GM18502 (cell line): ENCODE measurements at regions not wholly inside any gene's neighbourhood (a gene's known extent, or its start where the extent isn't known, plus 50 kb on each side); places are given as distances from the start of the nearest gene placed in this dataset.
"Not testable (repeated sequence)": the region's sequence is repeated elsewhere in the genome, so short reads cannot be mapped to it uniquely, and the experiment has no call there.

Experiments used
- ATAC-seq: cut with Tn5 transposase; IDR thresholded peaks from one replicate; pipeline ENCODE4 v1.9.1; 2021; ENCODE audit warnings: mild to moderate bottlenecking; ENCODE audit not compliant: unreplicated experiment, poor library complexity

DNA sequence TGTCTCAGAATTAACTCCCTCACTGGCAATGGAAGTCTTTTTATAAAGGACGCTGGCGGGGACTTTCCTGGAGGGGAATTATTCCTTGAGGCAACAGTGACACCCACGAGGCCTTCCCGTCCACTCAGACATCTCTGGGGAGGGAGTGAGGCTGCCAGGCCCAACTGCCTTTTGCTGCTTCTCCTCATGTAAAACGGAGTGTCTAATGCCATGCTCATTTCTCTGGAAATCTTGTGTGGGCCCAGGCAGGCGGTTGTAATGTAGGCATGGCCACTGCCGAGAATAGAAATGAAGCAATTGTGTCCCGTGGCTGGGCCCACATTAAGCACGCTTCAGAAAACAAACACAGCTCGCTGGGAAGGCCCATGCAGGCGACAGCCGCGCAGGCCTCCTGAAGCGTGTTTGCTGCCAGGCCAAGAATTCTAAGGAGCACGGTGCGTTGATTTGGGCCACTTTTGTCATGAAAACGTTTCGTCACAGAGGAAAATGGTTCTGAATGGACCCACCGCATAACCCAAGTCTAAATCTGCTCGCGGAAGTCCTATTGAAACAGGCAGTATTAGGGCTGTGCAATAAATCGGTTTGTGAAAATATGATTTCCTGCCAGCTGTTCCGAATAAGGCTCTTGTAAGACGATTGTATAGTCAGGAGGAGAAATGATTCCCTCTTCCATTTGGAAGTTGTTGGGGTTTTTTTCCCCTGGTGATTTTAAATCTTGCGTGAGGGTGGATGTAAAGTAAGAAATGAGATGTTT is 104.2 kb upstream of the CHST15 start:
- ATAC-seq = no peak

DNA sequence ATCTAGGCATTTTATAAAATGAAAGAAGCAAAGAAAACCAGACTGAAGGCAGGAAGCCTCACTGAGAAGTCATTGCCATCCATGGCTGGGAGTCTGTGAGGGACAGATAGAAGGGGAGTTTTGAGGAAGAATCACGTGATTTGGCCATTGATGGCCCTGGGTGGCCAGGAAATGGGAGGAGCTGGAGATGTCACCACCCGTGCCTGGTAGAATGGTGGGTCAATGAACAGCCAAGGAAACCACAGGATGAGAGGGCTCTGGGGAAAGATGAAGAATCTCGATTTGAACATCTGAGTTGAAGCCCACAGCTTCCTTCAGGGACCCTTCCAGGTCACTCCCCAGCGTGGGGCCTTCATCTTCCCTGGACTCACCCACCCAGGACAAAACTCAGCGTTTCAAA is 103.3 kb upstream of the CHST15 start:
- ATAC-seq = no peak

GRCh38 chr10:124194199-124194824 is 100.9 kb upstream of the CHST15 start:
- ATAC-seq = no peak

DNA sequence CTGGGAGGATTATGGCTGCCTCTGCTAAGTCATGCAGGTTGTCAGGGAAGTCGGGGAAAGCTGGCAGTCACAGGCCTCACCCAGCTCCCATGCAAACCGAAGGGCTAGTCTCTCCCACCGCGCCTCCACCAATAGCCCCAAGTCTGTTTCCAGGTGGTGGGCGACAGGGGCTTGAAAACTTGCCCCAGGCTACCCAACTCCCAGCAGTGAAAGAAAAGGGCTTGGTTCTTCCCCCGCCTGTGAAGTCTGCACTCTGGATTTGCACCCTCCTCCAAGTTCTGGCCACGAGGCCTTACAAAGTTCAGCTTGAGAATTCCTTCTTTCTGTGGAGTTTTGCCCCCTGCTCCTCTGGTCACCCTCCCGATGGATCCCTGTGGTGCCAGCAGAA is 99.9 kb upstream of the CHST15 start:
- ATAC-seq = no peak

GRCh38 chr10:124192664-124193308 is 99.4 kb upstream of the CHST15 start:
- not testable (repeated sequence) for ATAC-seq

DNA sequence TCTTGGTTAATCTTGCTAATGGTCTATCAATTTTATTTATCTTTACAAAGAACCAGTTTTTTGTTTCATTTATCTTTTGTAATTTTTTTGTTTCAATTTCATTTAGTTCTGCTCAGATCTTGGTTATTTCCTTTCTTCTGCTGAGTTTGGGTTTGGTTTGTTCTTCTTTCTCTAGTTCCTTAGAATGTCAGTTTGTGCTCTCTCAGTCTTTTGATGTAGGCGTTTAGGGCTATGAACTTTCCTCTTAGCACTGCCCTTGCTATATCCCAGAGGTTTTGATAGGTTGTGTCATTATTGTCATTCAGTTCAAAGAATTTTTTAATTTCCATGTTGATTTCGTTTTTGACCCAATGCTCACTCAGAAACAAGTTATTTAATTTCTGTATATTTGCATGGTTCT is 97.1 kb upstream of the CHST15 start:
- not testable (repeated sequence) for ATAC-seq

- ATAC-seq = no peak
These were observed 93.6 kb upstream of the CHST15 start for GRCh38 chr10:124186956-124187355.

GRCh38 chr10:124185084-124185483 is 91.7 kb upstream of the CHST15 start:
- ATAC-seq = no peak

GRCh38 chr10:124184208-124184830 is 90.9 kb upstream of the CHST15 start:
- ATAC-seq = no peak

- ATAC-seq = no peak
These were observed 90.2 kb upstream of the CHST15 start for GRCh38 chr10:124183617-124184016.

GRCh38 chr10:124182088-124182541 is 88.7 kb upstream of the CHST15 start:
- no peak for ATAC-seq

DNA sequence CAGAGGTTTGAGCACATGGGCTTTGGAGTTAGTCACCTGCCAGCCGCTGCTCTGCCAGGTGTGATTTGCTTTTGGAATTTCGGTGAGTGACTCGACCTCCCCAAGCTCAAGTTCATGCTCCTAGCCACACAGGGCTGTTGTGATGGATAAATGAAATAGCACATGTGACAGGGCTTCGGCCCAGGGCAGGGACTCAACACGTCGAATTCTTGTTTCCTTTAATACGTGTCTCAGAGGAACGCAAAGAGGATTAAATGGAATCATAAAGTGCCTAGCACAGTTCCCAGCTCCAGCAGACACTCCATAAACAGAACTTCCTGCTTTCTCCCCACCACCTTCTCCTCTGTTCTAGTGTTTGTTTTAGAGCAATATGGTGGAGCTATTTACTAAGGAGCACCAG is 88.3 kb upstream of the CHST15 start:
- ATAC-seq = no peak

- no peak for ATAC-seq
These were observed 87.7 kb upstream of the CHST15 start for GRCh38 chr10:124180947-124181549.

GRCh38 chr10:124180044-124180745 is 86.8 kb upstream of the CHST15 start:
- no peak for ATAC-seq

DNA sequence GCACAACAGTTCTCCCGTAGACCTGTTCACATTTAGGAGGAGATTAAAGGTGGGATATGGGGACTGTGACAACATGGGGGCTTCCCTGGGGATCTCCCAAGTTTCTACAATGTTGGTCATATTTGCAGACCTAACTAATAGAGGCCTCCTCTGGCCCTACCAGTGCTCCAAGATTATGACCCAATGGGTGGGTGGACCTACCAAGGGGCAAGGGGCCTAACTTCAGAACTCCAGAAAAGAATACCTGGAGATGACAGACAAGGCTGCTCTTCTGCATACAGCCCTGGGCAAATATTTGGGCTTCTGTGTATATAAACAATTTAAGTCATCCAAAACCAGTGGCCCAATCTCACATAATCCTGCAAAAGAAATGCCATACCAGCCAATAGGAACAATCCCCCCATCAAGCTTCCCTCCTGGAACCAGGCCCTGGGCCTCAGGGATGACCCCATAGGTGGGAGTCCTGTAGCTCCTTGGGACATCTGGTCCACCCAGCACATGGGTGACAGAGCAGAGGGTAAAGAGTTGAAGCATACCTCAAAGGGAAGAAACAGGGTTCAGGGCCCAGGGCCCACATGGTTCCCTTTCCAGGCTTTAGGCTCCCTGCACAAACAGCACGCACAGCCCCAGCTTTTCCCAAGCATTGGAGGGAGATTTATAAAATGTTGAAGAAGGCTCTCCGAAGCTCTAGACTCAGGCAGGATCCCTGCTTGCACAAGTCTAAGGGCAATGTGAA is 86.1 kb upstream of the CHST15 start:
- ATAC-seq = no peak

GRCh38 chr10:124177180-124177518 is 83.8 kb upstream of the CHST15 start:
- no peak for ATAC-seq

- no peak for ATAC-seq
These were observed 83.2 kb upstream of the CHST15 start for GRCh38 chr10:124176349-124177179.

DNA sequence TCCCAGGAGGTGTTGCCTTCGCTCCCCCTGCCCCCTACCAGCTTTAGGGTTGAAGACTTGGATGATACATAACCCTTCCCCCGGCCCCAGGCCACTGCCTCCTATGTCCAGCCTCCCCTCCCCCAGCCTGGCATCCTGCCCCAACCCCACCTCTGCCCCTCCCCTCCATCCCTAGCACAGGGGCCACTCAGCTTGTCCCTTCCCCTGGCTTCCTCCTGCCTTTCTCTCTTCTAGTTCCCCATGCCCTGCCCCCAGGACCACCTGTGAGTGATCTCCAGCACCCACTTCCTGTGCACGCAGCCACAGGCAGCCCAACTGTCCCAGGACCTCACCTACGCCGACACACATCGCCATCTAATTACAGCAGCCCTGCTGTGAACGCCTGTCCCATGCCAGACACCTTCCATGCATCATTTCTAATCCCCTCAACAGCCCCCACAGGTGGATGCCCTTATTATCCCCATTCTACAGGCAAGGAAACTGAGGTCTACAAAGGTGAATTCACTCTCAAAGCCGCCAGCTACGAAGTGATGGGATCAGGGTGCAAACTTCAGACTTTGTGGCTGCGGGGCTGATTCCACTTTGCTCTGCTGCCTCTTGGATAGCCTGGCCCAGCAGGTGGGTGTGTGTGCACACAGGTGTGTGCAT is 82.4 kb upstream of the CHST15 start:
- ATAC-seq = no peak
